HG03378 (cell line): ENCODE measurements at regions not wholly inside any gene's neighbourhood (a gene's known extent, or its start where the extent isn't known, plus 50 kb on each side); places are given as distances from the start of the nearest gene placed in this dataset.
"Not testable (repeated sequence)": the region's sequence is repeated elsewhere in the genome, so short reads cannot be mapped to it uniquely, and the experiment has no call there.

Source experiments
- ATAC-seq: cut with Tn5 transposase; IDR thresholded peaks from one replicate; pipeline ENCODE4 v1.9.1; 2021; ENCODE audit warnings: mild to moderate bottlenecking, moderate library complexity; ENCODE audit not compliant: unreplicated experiment

DNA sequence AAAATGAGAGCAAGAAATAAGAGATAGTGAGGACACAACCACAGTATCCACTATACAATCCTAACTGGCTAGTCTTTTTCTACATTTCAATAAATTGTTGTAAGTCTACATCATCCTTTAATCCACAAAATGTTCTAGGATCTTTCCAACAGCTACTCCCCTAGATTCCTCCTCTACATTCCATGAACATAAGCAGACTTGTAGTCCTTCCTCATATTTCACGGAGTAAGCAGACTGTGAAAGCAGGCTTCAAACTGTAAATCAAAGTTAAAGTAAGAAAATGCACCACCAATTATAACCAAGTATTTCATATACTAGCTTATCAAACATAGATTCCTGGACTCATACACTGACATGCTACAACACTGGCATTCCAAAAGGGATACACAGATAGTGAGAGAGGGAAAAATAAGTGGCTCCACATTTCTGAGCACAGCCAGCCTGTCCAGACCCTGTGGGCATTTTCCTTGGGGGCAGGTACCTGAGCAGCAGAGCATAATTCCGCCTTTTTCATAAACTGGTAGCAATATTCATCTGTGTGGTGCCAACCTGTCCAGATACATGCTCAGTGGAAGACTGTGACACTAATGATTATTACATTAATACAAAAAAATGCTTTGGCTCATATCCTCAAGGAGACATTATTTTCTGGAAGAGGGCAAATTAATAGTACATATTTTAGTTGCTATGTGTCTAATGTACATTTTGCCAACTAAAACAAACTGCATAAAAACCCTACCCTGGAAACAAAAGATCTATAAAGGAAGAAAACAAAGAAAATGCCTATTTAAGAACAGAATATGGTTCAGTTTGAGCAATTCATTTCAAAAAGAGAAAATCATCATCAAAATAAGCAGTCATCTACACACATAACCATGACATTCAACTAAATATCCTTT is 113.3 kb upstream of the FSCB start:
- ATAC-seq, result no peak

DNA sequence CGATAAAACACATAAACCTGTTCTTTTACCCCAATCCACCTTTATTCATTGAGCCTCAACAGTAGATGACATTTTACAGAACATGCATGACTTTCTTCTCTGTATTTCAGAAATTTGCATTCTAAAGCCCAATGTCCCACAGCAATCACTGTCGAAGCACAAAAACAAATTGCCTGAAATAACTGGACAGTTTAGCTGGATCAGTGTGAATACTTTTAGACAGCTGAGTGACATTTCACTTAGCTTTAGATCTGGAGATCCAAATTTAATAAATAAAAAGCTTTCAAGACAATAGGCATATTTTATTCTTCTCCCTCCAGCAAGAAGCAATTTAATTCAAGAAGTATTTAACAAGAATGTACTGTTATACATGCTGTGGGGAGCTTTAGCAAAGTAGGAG is 109.1 kb upstream of the FSCB start:
- no peak for ATAC-seq

DNA sequence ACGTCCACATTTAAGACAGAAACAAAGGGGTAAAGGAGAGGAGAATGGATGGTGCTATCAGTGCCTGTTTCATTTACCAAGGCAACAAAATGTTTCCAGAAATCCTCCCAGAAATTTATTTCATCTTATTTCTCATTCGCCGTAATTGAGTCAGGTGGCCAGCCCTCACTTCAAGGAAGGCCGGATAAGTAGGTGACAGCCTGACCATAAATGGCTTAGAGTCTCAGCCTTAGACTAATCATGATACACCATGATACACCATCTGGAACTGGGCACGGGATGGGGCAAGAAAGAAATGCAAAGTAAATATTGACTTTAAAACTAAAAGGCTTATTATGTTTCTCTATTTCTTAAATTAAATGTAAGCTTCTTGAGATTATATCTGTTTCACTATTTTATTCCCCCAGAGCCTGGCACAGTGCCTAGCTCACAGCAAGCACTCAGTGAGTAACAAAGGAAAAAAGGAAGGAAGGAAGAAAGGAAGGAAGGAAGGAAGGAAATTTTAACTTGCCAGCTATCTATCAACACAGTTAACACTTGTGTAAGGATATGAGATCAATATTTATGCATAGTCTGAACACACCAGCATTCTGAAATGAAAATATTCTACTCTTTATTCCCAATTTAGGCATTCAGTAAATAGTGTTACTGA is 106.1 kb upstream of the FSCB start:
- ATAC-seq, result no peak

DNA sequence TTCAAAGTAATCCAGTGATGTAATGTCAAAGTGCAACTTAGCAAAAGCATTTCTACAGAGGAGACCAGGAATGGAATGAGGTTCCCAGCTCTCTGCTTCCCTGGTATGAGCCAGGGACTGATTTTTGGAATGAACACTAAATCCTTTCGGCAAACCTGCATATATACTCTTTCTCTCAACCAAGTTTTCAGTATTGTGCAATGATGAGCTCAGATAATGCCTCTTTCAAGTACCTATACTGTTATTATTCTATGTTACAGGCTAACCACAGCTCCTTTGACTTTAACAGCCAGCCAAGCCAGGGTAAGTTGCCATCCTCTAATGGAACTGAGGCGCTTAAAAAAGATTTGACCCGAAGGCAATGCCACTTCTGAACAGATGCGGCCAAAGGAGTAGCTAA is 104.9 kb upstream of the FSCB start:
- ATAC-seq, result no peak

DNA sequence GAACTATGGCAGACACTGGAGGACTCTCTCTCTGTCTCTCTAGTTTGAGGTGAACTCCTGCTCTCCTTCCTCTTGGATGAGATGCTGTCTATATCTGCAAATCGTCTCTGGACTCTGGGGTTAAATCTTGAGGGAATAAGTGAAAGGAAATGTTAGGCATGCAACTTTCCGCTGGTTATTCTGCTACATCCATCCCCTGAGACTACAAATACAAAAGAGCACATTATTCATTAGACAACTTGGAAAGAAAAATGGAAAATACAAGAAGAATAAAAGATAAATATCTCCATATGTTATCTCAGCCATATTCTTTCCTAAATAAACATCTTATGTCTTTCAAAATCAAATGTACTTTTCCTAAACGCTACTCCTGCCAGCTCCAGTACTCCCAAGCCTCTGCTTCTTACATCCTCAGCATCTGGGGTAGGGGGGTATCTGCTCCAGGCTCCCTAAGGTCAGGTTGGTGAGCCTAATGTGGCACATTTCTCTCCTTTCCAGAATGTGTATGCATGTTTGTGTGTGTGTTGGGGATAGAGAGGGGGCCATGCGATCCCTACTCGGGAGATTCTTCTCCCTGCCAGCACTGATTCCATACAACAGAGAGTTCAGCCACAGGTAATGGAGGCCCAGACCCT is 102.9 kb upstream of the FSCB start:
- no peak for ATAC-seq

DNA sequence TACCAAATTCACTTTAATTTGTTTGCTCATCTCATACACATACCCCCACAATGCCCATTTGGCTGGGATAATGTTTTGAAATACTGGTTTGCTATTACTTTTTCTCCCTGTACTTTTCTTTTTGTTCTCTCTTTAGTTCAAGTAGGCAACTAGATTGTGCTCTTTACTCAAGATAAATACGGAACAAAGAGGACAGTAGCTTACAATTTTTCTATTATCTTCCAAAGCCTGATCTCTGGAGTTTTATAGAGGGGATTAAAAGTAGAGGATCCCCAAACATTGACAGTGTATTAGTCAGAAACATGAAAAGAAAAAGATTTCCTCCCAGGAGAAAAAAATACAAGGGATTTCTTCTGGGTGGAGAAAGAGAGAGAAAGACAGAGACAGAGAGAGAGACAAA is 102.1 kb upstream of the FSCB start:
- ATAC-seq, result no peak

DNA sequence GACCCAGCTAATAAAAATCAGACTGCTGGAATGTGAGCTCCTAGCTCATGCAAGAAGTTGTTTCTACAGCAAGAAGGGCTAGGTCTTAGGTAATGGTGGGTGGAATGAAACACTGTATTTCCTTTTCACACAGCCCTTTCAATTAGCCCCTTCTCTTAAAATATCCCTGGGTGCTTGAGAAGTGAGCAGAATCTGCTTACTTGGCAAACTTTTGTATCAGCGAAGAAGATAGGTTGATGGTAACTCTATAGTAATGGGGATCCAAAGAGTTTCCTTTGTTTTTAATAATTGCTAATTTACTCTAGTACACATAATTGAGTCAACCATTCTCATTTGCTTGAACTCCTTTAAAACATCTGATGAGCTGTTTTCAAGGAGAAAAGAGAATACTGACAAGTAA is 100.6 kb upstream of the FSCB start:
- ATAC-seq, result no peak

DNA sequence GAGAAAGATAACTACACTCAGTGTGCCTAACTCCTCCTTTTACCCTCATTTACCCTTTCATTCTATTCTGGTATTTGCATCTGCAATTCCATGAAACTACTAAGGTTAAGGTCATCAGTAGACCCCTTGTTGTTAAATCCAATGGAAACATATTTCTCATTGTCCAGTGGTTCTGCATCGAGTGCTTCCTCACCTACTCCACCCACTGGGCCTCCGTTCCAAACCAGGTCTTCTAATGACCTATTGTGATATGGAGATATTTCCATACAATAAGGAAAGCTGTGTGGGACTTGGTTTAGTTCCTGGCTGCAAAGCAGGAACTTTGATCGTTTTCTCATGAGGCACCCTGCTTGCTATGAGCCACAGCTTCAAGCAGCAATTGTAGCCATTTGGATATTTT is 99.5 kb upstream of the FSCB start:
- ATAC-seq, result no peak

DNA sequence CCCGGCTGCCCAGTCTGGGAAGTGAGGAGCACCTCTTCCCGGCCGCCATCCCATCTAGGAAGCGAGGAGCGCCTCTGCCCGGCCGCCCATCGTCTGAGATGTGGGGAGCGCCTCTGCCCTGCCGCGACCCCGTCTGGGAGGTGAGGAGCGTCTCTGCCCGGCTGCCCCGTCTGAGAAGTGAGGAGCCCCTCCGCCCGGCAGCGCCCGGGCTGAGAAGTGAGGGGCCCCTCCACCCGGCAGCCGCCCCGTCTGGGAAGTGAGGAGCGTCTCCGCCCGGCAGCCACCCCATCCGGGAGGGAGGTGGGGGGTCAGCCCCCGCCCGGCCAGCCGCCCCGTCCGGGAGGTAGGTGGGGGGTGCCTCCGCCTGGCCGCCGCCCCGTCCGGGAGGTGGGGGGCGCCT is 94.2 kb upstream of the FSCB start:
- ATAC-seq, result not testable (repeated sequence)

DNA sequence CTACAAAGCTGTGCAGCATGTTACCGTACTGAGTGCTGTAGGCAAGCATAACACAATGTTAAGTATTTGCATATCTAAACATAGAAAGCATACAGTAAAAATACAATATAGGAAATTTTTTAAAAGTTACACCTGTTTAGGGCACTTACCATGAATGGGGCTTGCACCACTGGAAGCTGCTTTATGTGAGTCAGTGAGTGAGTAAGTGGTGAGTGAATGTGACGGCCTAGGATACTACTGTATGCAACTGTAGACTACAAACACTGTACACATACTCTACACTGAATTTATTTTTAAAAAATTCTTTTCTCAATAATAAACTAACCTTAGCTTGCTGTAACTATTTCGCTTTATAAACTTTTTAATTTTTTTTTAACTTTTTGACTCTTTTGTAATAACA is 82.1 kb upstream of the FSCB start:
- no peak for ATAC-seq

DNA sequence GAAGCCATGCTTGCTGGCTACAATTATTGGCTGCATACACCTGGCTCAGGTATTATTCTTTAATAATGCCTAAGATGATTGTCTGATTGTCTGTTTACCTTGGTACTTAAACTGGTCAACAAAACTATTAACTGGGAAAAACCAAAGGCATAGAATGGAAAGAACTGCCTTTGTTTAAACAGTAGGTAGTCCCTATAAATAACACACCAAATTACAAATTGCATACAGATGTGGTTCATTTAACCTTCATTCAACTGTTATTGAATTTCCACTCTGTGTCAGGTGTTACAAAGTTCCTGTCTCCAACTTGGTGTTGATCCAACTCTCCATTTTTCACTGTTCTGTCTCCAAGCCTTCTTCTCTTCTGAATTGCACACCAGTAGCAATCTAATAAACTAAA is 79.8 kb upstream of the FSCB start:
- no peak for ATAC-seq

DNA sequence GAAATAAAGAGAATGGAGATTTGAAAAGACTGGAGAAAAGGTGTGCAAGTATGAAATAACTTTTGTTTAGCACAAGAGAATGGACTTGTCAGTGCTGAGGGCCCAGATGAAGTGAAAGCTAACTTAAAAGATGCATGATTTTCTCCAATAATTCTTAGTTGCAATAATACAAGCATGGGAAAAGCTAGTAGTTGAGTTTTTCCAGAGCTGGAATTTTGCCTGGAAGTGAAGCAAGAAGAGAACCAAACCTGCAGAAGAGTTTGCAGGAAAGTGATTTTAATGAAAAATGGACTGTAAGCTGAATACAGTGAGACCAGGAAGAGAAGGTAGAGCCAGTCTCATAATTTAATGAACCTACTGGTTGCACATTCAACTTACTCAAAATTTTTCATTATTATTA is 69.3 kb upstream of the FSCB start:
- ATAC-seq, result no peak

DNA sequence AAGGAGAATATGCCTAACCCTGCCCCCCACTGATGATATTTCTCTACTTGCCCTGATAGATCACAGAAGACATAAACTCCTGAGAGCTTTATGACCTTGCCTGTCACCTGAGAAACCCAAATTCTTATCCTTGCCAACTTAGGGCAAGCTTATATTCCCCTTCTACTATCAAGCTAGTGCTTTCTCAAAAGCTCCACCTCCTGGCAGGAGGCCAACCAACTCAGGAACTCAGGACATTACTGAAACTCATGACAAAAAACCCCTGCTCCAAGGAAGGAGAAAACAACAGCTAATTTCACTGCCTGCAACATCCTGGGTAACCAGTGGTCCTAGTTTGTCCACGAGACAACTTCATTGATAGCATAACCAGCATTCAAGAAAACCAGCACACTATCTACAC is 60.9 kb upstream of the FSCB start:
- ATAC-seq, result no peak

DNA sequence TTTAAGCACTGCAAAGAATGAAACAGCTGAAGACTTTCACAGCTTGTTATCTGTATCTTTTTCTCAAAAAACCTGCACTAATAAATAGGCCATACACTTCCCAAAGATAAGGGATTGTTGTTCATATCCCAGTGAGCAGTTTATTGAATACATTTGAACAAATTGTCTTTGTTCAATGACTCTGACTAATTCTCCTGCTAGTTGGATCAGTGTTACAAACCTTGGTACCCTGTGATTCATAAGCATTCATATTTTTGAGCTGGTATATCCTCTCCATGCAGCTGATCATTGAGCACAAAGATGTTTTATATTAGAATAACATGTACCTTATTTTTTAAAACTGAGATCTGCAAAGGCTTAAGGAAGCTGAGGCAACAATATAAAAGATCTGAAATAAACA is 58.9 kb upstream of the FSCB start:
- ATAC-seq, result no peak

DNA sequence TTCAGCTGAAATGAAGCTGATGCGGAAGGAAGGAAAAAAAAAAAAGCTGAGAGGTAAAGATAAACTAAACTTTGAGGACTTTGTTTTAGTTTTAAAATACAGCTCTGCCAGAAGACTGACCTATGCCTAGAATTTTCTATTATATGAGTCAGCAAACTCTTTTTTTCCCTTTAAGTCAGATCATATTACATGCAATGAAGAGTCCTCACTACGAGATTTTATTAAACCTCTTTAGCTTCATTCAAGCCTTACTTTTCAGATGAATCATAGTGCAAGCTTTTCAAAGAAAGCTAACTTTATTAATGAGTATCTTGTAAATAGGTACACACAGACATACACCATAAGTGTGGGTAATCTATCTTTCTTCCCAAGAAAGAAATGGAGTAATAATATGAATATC is 57.8 kb upstream of the FSCB start:
- no peak for ATAC-seq
